ENCODE measurements at regions not wholly inside any gene's neighbourhood (a gene's known extent, or its start where the extent isn't known, plus 50 kb on each side); places are given as distances from the start of the nearest gene placed in this dataset.

- no peak overlapping the region for H3K4me3 ChIP-seq
- no peaks in the 10 kb centered on the region for H3K4me1 ChIP-seq
- H3K27ac ChIP-seq, result no peak overlapping the region
- no peaks in the 10 kb centered on the region for H3K27me3 ChIP-seq
- DNase-seq, result no peak
- in situ Hi-C loops (cut with MboI; ENCODE audit: low pct_ligation_motif_present in 1 of 4, low pct_unique_long_range_greater_than_20kb in 1 of 4, low sequenced_read_pairs in 3 of 4), result no loop called here
- H3K9me3 ChIP-seq, result no peaks in the 10 kb centered on the region
- WGBS, 2 donors (ENCODE audit: low coverage in 1 of 2), result 92% methylated on average over 7 of the region's 7 CpGs; no CpG with 5 or more reads in 1 of the 2 donors
- H3K36me3 ChIP-seq, result no peaks in the 10 kb centered on the region
- intact Hi-C loops (cut with DNase I; ENCODE audit: low total_unique reads), result no loop called here
- no peak for TF ChIP-seq POLR2AphosphoS5 (IDR thresholded peaks at IDR 0.05)
Measured at GRCh38 chr14:84655014-84655413, 874.9 kb upstream of the FLRT2 start.

DNA sequence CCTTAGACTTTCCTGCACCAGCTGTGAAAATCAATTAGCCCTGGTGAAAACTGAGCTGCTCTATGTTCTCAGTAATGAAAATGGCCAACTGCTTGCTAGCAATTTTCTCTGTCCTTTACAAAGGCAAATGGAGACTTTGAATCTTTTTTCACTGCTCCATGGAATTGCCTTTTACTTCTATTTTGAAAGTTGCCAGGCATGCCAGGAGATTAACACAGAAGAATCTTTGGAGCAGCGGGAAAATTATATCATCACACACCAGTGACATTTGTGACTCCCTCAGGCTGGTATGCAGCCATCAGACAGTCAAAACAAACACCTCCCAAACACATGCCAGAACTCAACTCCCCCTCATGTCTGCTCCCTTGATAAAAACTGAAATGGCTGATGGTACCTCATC, 872.0 kb upstream of the FLRT2 start:
- WGBS, 2 donors (ENCODE audit: low coverage in 1 of 2), result 42 to 83% methylated on average over 1 of the region's 1 CpG

GRCh38 chr14:84670796-84671195, 859.1 kb upstream of the FLRT2 start:
- no peaks in the 10 kb centered on the region for H3K4me1 ChIP-seq
- no peak overlapping the region for H3K4me3 ChIP-seq
- TF ChIP-seq EP300 (IDR thresholded peaks at IDR 0.05; ENCODE audit: low read depth) (no peak), CTCF (IDR thresholded peaks at IDR 0.05) (no peak), POLR2A (IDR thresholded peaks at IDR 0.05) (no peak), POLR2AphosphoS5 (IDR thresholded peaks at IDR 0.05) (no peak)
- in situ Hi-C loops (cut with MboI; ENCODE audit: low pct_ligation_motif_present in 1 of 4, low pct_unique_long_range_greater_than_20kb in 1 of 4, low sequenced_read_pairs in 3 of 4) (no loop called here), intact Hi-C loops (cut with DNase I; ENCODE audit: low total_unique reads) (no loop called here)
- H3K27me3 ChIP-seq, result no peaks in the 10 kb centered on the region
- H3K27ac ChIP-seq, result no peak overlapping the region
- no peaks in the 10 kb centered on the region for H3K36me3 ChIP-seq
- H3K9me3 ChIP-seq, result no peaks in the 10 kb centered on the region
- no peak for DNase-seq

More for the DNA sequence above, 872.0 kb upstream of the FLRT2 start:
- Histone ChIP-seq H3K4me1 (no peaks in the 10 kb centered on the region), H3K4me3 (no peak overlapping the region), H3K9me3 (no peaks in the 10 kb centered on the region), H3K27me3 (no peaks in the 10 kb centered on the region), H3K27ac (no peak overlapping the region), H3K36me3 (no peaks in the 10 kb centered on the region)
- DNase-seq, result no peak
- intact Hi-C loops (cut with DNase I; ENCODE audit: low total_unique reads), result no loop called here
- in situ Hi-C loops (cut with MboI; ENCODE audit: low pct_ligation_motif_present in 1 of 4, low pct_unique_long_range_greater_than_20kb in 1 of 4, low sequenced_read_pairs in 3 of 4), result no loop called here
- TF ChIP-seq CTCF (IDR thresholded peaks at IDR 0.05), result no peak

- no peak for DNase-seq
- intact Hi-C loops (cut with DNase I; ENCODE audit: low total_unique reads) (no loop called here), in situ Hi-C loops (cut with MboI; ENCODE audit: low pct_ligation_motif_present in 1 of 4, low pct_unique_long_range_greater_than_20kb in 1 of 4, low sequenced_read_pairs in 3 of 4) (no loop called here)
- Histone ChIP-seq H3K36me3 (no peaks in the 10 kb centered on the region), H3K27ac (no peak overlapping the region), H3K27me3 (no peaks in the 10 kb centered on the region), H3K4me1 (no peaks in the 10 kb centered on the region), H3K4me3 (no peak overlapping the region), H3K9me3 (no peaks in the 10 kb centered on the region)
- no peak for TF ChIP-seq EP300 (IDR thresholded peaks at IDR 0.05; ENCODE audit: low read depth)
- WGBS, 2 donors (ENCODE audit: low coverage in 1 of 2), result 78 to 91% methylated on average over 3 of the region's 3 CpGs
Measured at GRCh38 chr14:84671776-84672175, 858.2 kb upstream of the FLRT2 start.

GRCh38 chr14:84674636-84675035, 855.3 kb upstream of the FLRT2 start:
- intact Hi-C loops (cut with DNase I; ENCODE audit: low total_unique reads), result no loop called here
- in situ Hi-C loops (cut with MboI; ENCODE audit: low pct_ligation_motif_present in 1 of 4, low pct_unique_long_range_greater_than_20kb in 1 of 4, low sequenced_read_pairs in 3 of 4), result no loop called here

More at GRCh38 chr14:84674636-84675035, 855.3 kb upstream of the FLRT2 start:
- H3K27ac ChIP-seq, result no peak overlapping the region
- DNase-seq, result no peak
- no peaks in the 10 kb centered on the region for H3K9me3 ChIP-seq
- no peaks in the 10 kb centered on the region for H3K27me3 ChIP-seq
- H3K36me3 ChIP-seq, result no peaks in the 10 kb centered on the region
- no peaks in the 10 kb centered on the region for H3K4me1 ChIP-seq
- no peak for TF ChIP-seq CTCF (IDR thresholded peaks at IDR 0.05)
- no peak for TF ChIP-seq POLR2AphosphoS5 (IDR thresholded peaks at IDR 0.05)
- WGBS, 2 donors (ENCODE audit: low coverage in 1 of 2), result 70 to 83% methylated on average over 1 of the region's 1 CpG
- no peak overlapping the region for H3K4me3 ChIP-seq

Measured in transverse colon (tissue), 4 donors.